GM18858 (cell line): ENCODE measurements at regions not wholly inside any gene's neighbourhood (a gene's known extent, or its start where the extent isn't known, plus 50 kb on each side); places are given as distances from the start of the nearest gene placed in this dataset.

Experiments
- ATAC-seq: cut with Tn5 transposase; IDR thresholded peaks from one replicate; pipeline ENCODE4 v1.9.1; 2021; ENCODE audit not compliant: unreplicated experiment

GRCh38 chr6:40759838-40760237 is 172.7 kb upstream of the LRFN2 start:
- ATAC-seq: no peak

- ATAC-seq: no peak
These were observed 172.1 kb upstream of the LRFN2 start for GRCh38 chr6:40759264-40759663.

GRCh38 chr6:40755749-40756452 is 168.7 kb upstream of the LRFN2 start:
- no peak for ATAC-seq

GRCh38 chr6:40755046-40755681 is 168.0 kb upstream of the LRFN2 start:
- ATAC-seq: no peak

GRCh38 chr6:40754461-40755045 is 167.4 kb upstream of the LRFN2 start:
- ATAC-seq: no peak

- no peak for ATAC-seq
These were observed 166.7 kb upstream of the LRFN2 start for GRCh38 chr6:40753675-40754448.

GRCh38 chr6:40753048-40753447 is 165.9 kb upstream of the LRFN2 start:
- ATAC-seq: no peak

GRCh38 chr6:40744835-40745234 is 157.7 kb upstream of the LRFN2 start:
- ATAC-seq: no peak

GRCh38 chr6:40743690-40744446 is 156.7 kb upstream of the LRFN2 start:
- ATAC-seq: no peak

GRCh38 chr6:40743226-40743625 is 156.1 kb upstream of the LRFN2 start:
- ATAC-seq: no peak

- no peak for ATAC-seq
These were observed 153.4 kb upstream of the LRFN2 start for GRCh38 chr6:40740518-40740917.

- no peak for ATAC-seq
These were observed 151.5 kb upstream of the LRFN2 start for GRCh38 chr6:40738551-40739193.

GRCh38 chr6:40735521-40735920 is 148.4 kb upstream of the LRFN2 start:
- ATAC-seq: no peak

GRCh38 chr6:40735121-40735520 is 148.0 kb upstream of the LRFN2 start:
- no peak for ATAC-seq

- ATAC-seq: no peak
These were observed 147.4 kb upstream of the LRFN2 start for GRCh38 chr6:40734607-40735006.

GRCh38 chr6:40733770-40734396 is 146.7 kb upstream of the LRFN2 start:
- ATAC-seq: no peak

- no peak for ATAC-seq
These were observed 146.1 kb upstream of the LRFN2 start for GRCh38 chr6:40733290-40733689.

- ATAC-seq: no peak
These were observed 145.7 kb upstream of the LRFN2 start for GRCh38 chr6:40732878-40733277.

- ATAC-seq: no peak
These were observed 141.5 kb upstream of the LRFN2 start for GRCh38 chr6:40728643-40729042.

- no peak for ATAC-seq
These were observed 140.1 kb upstream of the LRFN2 start for GRCh38 chr6:40727271-40727670.
